ENCODE measurements at regions not wholly inside any gene's neighbourhood (a gene's known extent, or its start where the extent isn't known, plus 50 kb on each side); places are given as distances from the start of the nearest gene placed in this dataset.

DNA sequence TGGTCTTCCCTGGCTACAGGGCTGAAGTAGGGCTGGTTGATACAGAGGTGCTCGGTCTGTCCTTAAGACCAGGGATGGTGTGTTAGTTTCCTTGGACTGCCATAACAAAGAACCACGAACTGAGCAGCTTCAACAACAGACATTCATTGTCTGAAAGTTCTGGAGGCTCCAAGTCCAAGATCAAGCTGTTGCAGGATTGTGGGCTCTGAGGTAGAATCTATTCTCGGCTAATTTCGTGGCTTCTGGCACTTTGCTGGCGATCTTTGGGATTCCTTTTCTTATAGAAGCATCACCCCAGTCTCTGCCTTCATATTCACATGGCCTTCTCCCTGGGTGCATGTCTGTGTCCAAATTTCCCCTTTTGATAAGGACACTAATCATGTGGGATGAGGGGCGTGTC lies 112.1 kb upstream of the ITGB1 start (continued):
- TF ChIP-seq CHD7 (IDR thresholded peaks at IDR 0.05; ENCODE audit: insufficient replicate concordance, low read length) (no peak), CEBPB (IDR thresholded peaks at IDR 0.05; ENCODE audit: low read depth, low read length) (no peak), MAX (IDR thresholded peaks at IDR 0.05) (no peak), SIRT6 (IDR thresholded peaks at IDR 0.05; ENCODE audit: low read length) (no peak), EZH2 (IDR thresholded peaks at IDR 0.05; ENCODE audit: low read depth, low read length, severe bottlenecking) (no peak), TEAD4 (IDR thresholded peaks at IDR 0.05; ENCODE audit: low read depth, low read length) (no peak), CTBP2 (IDR thresholded peaks at IDR 0.05; ENCODE audit: borderline replicate concordance, insufficient read depth, insufficient read length, low read length) (no peak), RNF2 (IDR thresholded peaks at IDR 0.05; ENCODE audit: borderline replicate concordance, low read depth, low read length, missing control alignments, poor library complexity, severe bottlenecking) (no peak), ATF3 (IDR thresholded peaks at IDR 0.05; ENCODE audit: insufficient read depth, low read depth, low read length) (no peak)

Measured in H1 (cell line).